ENCODE measurements at regions not wholly inside any gene's neighbourhood (a gene's known extent, or its start where the extent isn't known, plus 50 kb on each side); places are given as distances from the start of the nearest gene placed in this dataset.

DNA sequence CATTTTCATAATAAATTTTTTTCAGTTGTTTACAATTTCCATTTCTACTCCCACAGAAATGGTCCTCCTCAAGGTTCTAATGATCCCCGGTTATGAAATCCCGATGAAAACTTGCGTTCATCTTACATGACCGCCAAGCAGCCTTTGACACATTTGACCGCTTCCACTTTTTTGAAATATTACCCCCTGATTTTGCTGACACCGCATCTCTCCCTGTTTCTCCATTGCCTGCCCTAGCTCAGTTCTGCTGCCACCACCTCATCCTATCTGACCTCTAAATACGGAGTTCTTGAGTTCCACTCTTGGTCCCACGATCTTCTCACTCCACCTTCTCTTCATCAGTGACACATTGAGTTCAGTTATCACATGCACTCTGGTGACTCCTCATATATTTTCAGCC is 74.1 kb downstream of the SLC35B3 start:
- Histone ChIP-seq H3K36me3 (ENCODE audit: control insufficient read depth, insufficient read depth, low read length) (no peaks in the 10 kb centered on the region), H3K9me3 (ENCODE audit: control insufficient read depth, low read length) (no peaks in the 10 kb centered on the region), H3K27ac (ENCODE audit: insufficient read depth, low read depth, low read length, poor library complexity, severe bottlenecking) (no peak overlapping the region), H3K4me3 (ENCODE audit: insufficient read depth, low read depth, low read length) (no peak overlapping the region), H3K4me1 (ENCODE audit: control insufficient read depth, insufficient read depth, low read length) (no peaks in the 10 kb centered on the region), H3K27me3 (ENCODE audit: control insufficient read depth, insufficient read depth, low read length, poor library complexity, severe bottlenecking) (no peaks in the 10 kb centered on the region)
- 94% methylated on average over 8 of the region's 8 CpGs for WGBS, 2 experiments

DNA sequence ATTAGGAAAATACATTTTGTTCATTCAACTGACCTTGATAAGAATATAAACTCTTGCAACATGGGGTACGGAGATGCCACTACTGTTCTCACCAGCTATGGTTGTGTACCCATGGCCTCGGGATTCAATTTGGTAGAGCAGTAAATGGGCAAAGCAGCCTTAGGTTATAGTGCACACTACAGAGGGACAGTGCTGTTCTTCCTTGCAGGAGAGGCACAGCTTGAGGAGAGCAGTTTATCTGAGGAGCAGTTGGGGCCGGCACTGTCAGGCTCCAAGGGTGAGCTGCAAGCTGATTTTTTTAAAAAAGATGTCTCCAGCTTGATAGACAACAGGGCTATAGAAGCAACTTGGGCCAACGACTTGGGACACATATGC is 82.4 kb downstream of the SLC35B3 start:
- no peaks in the 10 kb centered on the region for H3K9me3 ChIP-seq (ENCODE audit: control insufficient read depth, low read length)
- H3K27ac ChIP-seq (ENCODE audit: insufficient read depth, low read depth, low read length, poor library complexity, severe bottlenecking): no peak overlapping the region
- 88 to 90% methylated on average over 4 of the region's 4 CpGs for WGBS, 2 experiments
- no peaks in the 10 kb centered on the region for H3K27me3 ChIP-seq (ENCODE audit: control insufficient read depth, insufficient read depth, low read length, poor library complexity, severe bottlenecking)
- no peaks in the 10 kb centered on the region for H3K36me3 ChIP-seq (ENCODE audit: control insufficient read depth, insufficient read depth, low read length)
- no peak overlapping the region for H3K4me3 ChIP-seq (ENCODE audit: insufficient read depth, low read depth, low read length)
- no peaks in the 10 kb centered on the region for H3K4me1 ChIP-seq (ENCODE audit: control insufficient read depth, insufficient read depth, low read length)

DNA sequence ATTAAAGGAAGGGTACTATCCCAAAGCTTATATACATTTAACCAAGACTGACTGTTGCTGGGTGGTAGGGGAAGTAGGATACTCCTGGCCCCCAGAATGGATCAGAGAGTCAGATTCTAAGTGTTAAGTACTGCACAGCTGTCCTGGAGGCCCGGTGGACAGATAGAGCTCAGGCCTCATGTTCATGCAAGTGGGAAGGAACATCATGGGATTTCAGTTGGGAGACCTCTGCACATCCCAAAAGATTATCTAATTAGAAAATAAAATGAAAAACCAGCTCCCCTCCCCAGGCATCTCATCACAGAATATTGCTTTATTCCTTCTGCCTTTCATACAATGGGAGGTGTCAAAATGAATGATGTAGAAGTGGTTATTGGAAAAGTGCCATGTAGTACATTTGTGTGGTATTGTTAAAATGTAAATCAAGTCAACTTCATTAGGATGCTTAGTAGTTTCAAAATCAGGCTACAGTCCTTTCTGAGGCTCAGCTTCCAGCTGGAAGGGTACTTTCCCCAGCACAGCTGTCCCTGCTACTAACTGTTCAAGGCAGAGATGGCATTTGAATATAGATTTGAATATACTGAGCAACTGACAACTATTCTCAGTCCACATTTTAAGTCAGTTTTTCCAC is 82.9 kb downstream of the SLC35B3 start:
- no peak overlapping the region for H3K4me3 ChIP-seq (ENCODE audit: insufficient read depth, low read depth, low read length)
- no peaks in the 10 kb centered on the region for H3K36me3 ChIP-seq (ENCODE audit: control insufficient read depth, insufficient read depth, low read length)
- 83 to 92% methylated on average over 1 of the region's 1 CpG for WGBS, 2 experiments
- H3K9me3 ChIP-seq (ENCODE audit: control insufficient read depth, low read length): no peaks in the 10 kb centered on the region
- no peaks in the 10 kb centered on the region for H3K27me3 ChIP-seq (ENCODE audit: control insufficient read depth, insufficient read depth, low read length, poor library complexity, severe bottlenecking)
- no peaks in the 10 kb centered on the region for H3K4me1 ChIP-seq (ENCODE audit: control insufficient read depth, insufficient read depth, low read length)
- no peak overlapping the region for H3K27ac ChIP-seq (ENCODE audit: insufficient read depth, low read depth, low read length, poor library complexity, severe bottlenecking)

DNA sequence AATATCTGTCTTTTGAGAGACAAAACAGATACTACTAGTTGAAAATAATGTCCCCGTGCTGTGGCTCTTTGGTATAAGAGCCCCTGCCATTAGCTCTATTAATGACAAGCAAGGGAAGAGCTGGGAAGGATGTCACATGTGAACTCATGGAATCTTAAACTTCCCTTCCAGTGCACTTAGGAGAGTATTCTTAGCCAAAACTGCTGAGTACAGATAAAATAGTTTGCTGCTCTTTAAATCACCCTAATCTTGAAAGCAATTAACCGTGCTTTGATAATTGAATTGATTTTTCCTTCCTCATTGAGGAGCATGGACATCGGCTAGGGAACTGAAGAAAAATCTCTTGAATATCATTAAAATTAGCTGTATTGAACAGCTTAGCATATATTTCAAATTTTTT is 91.7 kb downstream of the SLC35B3 start:
- Histone ChIP-seq H3K27ac (ENCODE audit: insufficient read depth, low read depth, low read length, poor library complexity, severe bottlenecking) (no peak overlapping the region), H3K4me3 (ENCODE audit: insufficient read depth, low read depth, low read length) (no peak overlapping the region), H3K36me3 (ENCODE audit: control insufficient read depth, insufficient read depth, low read length) (no peaks in the 10 kb centered on the region), H3K9me3 (ENCODE audit: control insufficient read depth, low read length) (no peaks in the 10 kb centered on the region), H3K27me3 (ENCODE audit: control insufficient read depth, insufficient read depth, low read length, poor library complexity, severe bottlenecking) (no peaks in the 10 kb centered on the region), H3K4me1 (ENCODE audit: control insufficient read depth, insufficient read depth, low read length) (no peaks in the 10 kb centered on the region)
- 93% methylated on average over 2 of the region's 3 CpGs for WGBS, 2 experiments

DNA sequence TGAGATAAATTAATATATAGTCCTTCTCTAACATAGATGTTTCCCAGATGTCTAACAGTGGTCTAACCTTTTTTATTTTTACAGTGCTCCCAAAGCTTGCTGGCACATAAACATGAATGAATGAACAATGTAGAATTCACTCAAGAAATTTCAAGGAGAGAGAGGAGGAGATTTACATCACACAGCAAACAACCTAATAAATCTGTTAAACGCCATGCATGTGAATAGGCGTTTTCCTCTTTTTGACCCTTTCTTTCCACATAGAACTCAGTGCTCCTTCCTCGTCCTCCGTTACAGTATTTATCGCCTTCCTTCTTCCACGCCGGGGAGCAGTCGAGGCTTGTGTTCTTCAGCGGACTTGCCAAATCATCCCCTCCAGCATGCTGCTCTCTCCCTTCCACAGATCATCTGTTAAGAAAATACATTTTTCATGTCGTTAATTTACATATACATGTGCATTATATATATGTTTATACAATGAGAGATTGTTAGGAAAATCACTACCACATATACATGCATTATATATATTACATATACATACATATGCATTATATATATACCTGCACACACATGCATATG is 93.0 kb downstream of the SLC35B3 start:
- Histone ChIP-seq H3K9me3 (ENCODE audit: control insufficient read depth, low read length) (no peaks in the 10 kb centered on the region), H3K27ac (ENCODE audit: insufficient read depth, low read depth, low read length, poor library complexity, severe bottlenecking) (no peak overlapping the region), H3K4me3 (ENCODE audit: insufficient read depth, low read depth, low read length) (no peak overlapping the region), H3K4me1 (ENCODE audit: control insufficient read depth, insufficient read depth, low read length) (no peaks in the 10 kb centered on the region), H3K27me3 (ENCODE audit: control insufficient read depth, insufficient read depth, low read length, poor library complexity, severe bottlenecking) (no peaks in the 10 kb centered on the region), H3K36me3 (ENCODE audit: control insufficient read depth, insufficient read depth, low read length) (no peaks in the 10 kb centered on the region)
- 82 to 85% methylated on average over 9 of the region's 10 CpGs for WGBS, 2 experiments

DNA sequence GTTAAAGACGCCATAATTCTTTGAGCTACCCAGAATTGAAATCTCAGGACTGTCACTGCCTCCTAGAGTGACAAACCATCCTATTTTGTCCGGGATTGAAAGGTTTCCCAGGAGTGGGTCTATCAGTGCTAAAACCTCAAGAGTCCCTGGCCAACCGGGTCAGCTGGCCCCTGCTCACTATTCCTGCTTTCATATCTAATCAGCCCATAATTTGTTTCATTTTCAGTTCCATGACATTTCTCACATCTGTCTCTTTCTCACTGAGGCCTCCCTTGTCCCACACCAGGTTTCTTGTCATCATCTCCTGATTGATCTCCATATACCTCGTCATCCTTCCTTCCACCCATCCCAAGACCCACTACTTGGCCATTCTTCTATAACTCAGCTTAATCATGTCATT is 98.2 kb downstream of the SLC35B3 start:
- no peaks in the 10 kb centered on the region for H3K4me1 ChIP-seq (ENCODE audit: control insufficient read depth, insufficient read depth, low read length)
- no peak overlapping the region for H3K27ac ChIP-seq (ENCODE audit: insufficient read depth, low read depth, low read length, poor library complexity, severe bottlenecking)
- no peaks in the 10 kb centered on the region for H3K9me3 ChIP-seq (ENCODE audit: control insufficient read depth, low read length)
- H3K36me3 ChIP-seq (ENCODE audit: control insufficient read depth, insufficient read depth, low read length): no peaks in the 10 kb centered on the region
- no peak overlapping the region for H3K4me3 ChIP-seq (ENCODE audit: insufficient read depth, low read depth, low read length)
- WGBS, 2 experiments: 61 to 63% methylated on average over 3 of the region's 4 CpGs
- H3K27me3 ChIP-seq (ENCODE audit: control insufficient read depth, insufficient read depth, low read length, poor library complexity, severe bottlenecking): no peaks in the 10 kb centered on the region

DNA sequence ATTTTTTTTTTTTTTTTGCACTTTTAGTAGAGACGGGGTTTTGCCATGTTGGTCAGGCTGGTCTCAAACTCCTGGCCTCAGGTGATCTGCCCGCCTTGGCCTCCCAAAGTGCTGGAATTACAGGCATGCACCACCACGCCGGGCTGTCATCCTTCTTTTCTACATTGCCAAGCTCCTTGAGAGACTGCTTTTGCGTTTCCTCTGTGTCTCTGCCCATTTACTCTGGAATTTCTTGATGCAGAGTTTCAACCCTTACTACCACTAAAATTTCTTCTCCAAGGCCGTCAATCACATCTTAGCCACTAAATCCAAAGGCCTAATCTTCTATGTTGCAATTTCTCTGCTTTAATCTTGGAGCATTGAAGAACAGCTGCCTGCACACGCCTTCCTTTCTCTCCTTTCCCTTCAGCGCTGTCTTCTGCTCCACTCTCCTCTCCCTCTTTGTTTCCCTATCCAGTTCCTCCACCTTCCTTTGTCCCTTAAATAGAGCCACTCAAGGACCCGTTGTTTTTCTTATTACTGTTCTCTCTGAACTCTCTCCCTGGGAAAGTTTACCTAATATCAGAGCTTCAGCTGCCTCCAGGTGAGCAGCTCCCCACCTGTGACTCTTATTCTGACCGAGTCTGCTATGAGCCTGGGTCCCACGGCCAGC is 98.8 kb downstream of the SLC35B3 start:
- Histone ChIP-seq H3K27me3 (ENCODE audit: control insufficient read depth, insufficient read depth, low read length, poor library complexity, severe bottlenecking) (no peaks in the 10 kb centered on the region), H3K9me3 (ENCODE audit: control insufficient read depth, low read length) (no peaks in the 10 kb centered on the region), H3K27ac (ENCODE audit: insufficient read depth, low read depth, low read length, poor library complexity, severe bottlenecking) (no peak overlapping the region), H3K4me1 (ENCODE audit: control insufficient read depth, insufficient read depth, low read length) (no peaks in the 10 kb centered on the region), H3K36me3 (ENCODE audit: control insufficient read depth, insufficient read depth, low read length) (no peaks in the 10 kb centered on the region), H3K4me3 (ENCODE audit: insufficient read depth, low read depth, low read length) (no peak overlapping the region)
- WGBS, 2 experiments: 88 to 89% methylated on average over 11 of the region's 11 CpGs

DNA sequence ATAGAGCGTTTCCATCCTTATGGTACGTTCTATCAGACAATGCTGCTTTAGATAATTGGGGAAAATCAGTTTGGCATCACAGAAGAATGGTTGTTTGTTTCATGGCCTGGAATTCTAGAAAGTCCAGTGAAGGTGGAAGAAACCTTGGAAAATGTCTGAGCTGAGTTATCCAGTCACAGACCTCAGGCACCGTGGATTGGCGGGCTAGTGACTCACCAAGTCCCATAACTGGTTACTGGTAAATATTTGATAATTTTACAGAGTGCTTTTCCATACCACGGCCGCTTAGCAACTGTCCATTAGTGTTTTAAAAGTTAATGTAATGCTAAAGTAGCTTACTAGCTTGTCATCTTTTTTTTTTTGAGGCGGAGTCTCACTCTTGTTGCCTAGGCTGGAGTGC is 99.4 kb downstream of the SLC35B3 start:
- H3K9me3 ChIP-seq (ENCODE audit: control insufficient read depth, low read length): no peaks in the 10 kb centered on the region
- H3K36me3 ChIP-seq (ENCODE audit: control insufficient read depth, insufficient read depth, low read length): no peaks in the 10 kb centered on the region
- H3K27ac ChIP-seq (ENCODE audit: insufficient read depth, low read depth, low read length, poor library complexity, severe bottlenecking): no peak overlapping the region
- 96 to 98% methylated on average over 7 of the region's 7 CpGs for WGBS, 2 experiments
- H3K4me3 ChIP-seq (ENCODE audit: insufficient read depth, low read depth, low read length): no peak overlapping the region
- no peaks in the 10 kb centered on the region for H3K4me1 ChIP-seq (ENCODE audit: control insufficient read depth, insufficient read depth, low read length)
- no peaks in the 10 kb centered on the region for H3K27me3 ChIP-seq (ENCODE audit: control insufficient read depth, insufficient read depth, low read length, poor library complexity, severe bottlenecking)

DNA sequence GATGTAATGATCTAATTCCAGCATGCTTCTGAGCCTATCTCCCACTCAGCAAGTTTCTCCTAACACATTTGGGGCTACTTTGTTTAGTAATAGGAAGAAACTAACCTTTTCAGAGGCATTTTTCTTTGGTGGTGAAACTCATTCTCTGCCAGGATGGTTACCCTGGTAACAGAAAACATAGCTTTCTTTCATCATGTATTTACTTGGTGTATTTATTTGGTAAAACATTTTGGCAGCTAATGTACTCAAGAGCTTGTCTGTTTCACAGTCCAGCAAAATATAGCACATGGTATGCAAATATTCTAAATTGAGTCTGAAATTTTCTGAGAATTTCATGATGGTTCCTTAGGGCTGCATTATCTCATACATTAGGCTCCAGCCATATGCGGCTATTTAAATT is 100.0 kb downstream of the SLC35B3 start:
- no peaks in the 10 kb centered on the region for H3K27me3 ChIP-seq (ENCODE audit: control insufficient read depth, insufficient read depth, low read length, poor library complexity, severe bottlenecking)
- H3K27ac ChIP-seq (ENCODE audit: insufficient read depth, low read depth, low read length, poor library complexity, severe bottlenecking): no peak overlapping the region
- H3K36me3 ChIP-seq (ENCODE audit: control insufficient read depth, insufficient read depth, low read length): no peaks in the 10 kb centered on the region
- WGBS, 2 experiments: no CpG with 5 or more reads among the region's 1 CpG
- no peaks in the 10 kb centered on the region for H3K9me3 ChIP-seq (ENCODE audit: control insufficient read depth, low read length)
- no peaks in the 10 kb centered on the region for H3K4me1 ChIP-seq (ENCODE audit: control insufficient read depth, insufficient read depth, low read length)
- no peak overlapping the region for H3K4me3 ChIP-seq (ENCODE audit: insufficient read depth, low read depth, low read length)

DNA sequence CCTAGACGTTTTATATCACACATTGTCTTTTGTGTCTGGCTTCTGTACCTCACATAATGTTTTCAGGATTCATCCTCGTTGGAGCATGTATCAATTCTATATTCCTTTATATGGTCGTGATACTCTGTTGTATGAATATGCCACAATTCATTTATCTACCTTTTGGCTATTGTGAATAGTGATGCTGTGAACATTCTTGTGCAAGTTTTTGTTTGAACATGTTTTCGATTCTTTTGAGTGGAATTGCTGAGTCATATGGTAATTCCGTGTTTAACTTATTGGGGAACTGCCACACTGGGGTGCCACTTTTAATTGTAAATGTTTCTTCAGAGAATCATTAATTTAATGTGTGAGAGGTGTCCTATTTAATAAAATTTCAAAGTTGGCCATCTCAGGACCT is 101.2 kb downstream of the SLC35B3 start:
- H3K27me3 ChIP-seq (ENCODE audit: control insufficient read depth, insufficient read depth, low read length, poor library complexity, severe bottlenecking): no peaks in the 10 kb centered on the region
- no peaks in the 10 kb centered on the region for H3K9me3 ChIP-seq (ENCODE audit: control insufficient read depth, low read length)
- H3K27ac ChIP-seq (ENCODE audit: insufficient read depth, low read depth, low read length, poor library complexity, severe bottlenecking): no peak overlapping the region
- H3K36me3 ChIP-seq (ENCODE audit: control insufficient read depth, insufficient read depth, low read length): no peaks in the 10 kb centered on the region
- H3K4me3 ChIP-seq (ENCODE audit: insufficient read depth, low read depth, low read length): no peak overlapping the region
- H3K4me1 ChIP-seq (ENCODE audit: control insufficient read depth, insufficient read depth, low read length): no peaks in the 10 kb centered on the region
- WGBS, 2 experiments: 78 to 79% methylated on average over 3 to 5 of the region's 5 CpGs
